Panc1 (cell line): ENCODE measurements at regions not wholly inside any gene's neighbourhood (a gene's known extent, or its start where the extent isn't known, plus 50 kb on each side); places are given as distances from the start of the nearest gene placed in this dataset.

Experiments
- ATAC-seq: fragments of 200-7000 bp; cut with Tn5 transposase; 2 replicates; pipeline ENCODE4 v1.9.1; 2020; ENCODE audit warnings: mild to moderate bottlenecking, moderate library complexity
- BruUV-seq: library from RNA; stranded (reverse); fragments of 400-500 nt; replicated peaks from 2 replicates; lab custom pipeline; 2021; lab: Mats Ljungman, UMichigan
- CTCF ChIA-PET: fragments of 300-600 bp; sonication (Branson Sonifier 250); formaldehyde crosslinking; loops from one replicate; lab custom pipeline; 2022; ENCODE audit warnings: antibody characterized with exemption; lab: Charles Lee
- POLR2A ChIA-PET: fragments of 300-600 bp; sonication (Branson Sonifier 250); formaldehyde crosslinking; loops from one replicate; lab custom pipeline; 2022; ENCODE audit warnings: antibody characterized with exemption; lab: Charles Lee
- DNase-seq: peaks from one replicate; pipeline ENCODE4 v3.0.0-alpha.2; 2010; ENCODE audit warnings: low read depth, low spot score
- H3K27ac ChIP-seq: 2 replicates; pipeline ENCODE4 v1.5.1; 2011; ENCODE audit warnings: mild to moderate bottlenecking, low read length, inconsistent platforms
- H3K27me3 ChIP-seq: fragments of 200-500 bp; sonication (Bioruptor generic); 2 replicates; pipeline ENCODE4 v1.6.0; 2014; ENCODE audit warnings: low read length, inconsistent platforms; ENCODE audit not compliant: control insufficient read depth, insufficient read depth
- H3K36me3 ChIP-seq: fragments of 200-500 bp; sonication (Bioruptor generic); 2 replicates; pipeline ENCODE4 v1.5.1; 2014; ENCODE audit warnings: inconsistent platforms, mild to moderate bottlenecking, low read length, moderate library complexity; ENCODE audit not compliant: control insufficient read depth, insufficient read depth
- H3K4me1 ChIP-seq: 2 replicates; pipeline ENCODE4 v1.5.1; 2011; ENCODE audit warnings: inconsistent platforms, mild to moderate bottlenecking, low read length, moderate library complexity; ENCODE audit not compliant: control insufficient read depth, insufficient read depth
- H3K4me3 ChIP-seq, 2 experiments: 2 replicates each; pipeline ENCODE4 v1.5.1; 2011 to 2012; ENCODE audit warnings: low read depth in 2 of 2, low read length in 2 of 2, mild to moderate bottlenecking in 2 of 2, inconsistent platforms in 1 of 2, moderate library complexity in 1 of 2
- H3K9me3 ChIP-seq: fragments of 200-500 bp; sonication (Bioruptor generic); 2 replicates; pipeline ENCODE4 v1.5.1; 2014; ENCODE audit warnings: low read depth, mild to moderate bottlenecking, inconsistent platforms, low read length, moderate library complexity; ENCODE audit not compliant: control insufficient read depth, insufficient read depth
- POLR2AphosphoS5 ChIP-seq: IDR thresholded peaks from 2 replicates; pipeline ENCODE4 v1.6.1; 2012; ENCODE audit warnings: mild to moderate bottlenecking, low read depth, low read length, moderate library complexity
- SIN3A ChIP-seq: IDR thresholded peaks from 2 replicates; pipeline ENCODE4 v1.6.1; 2012; ENCODE audit warnings: low read depth, mild to moderate bottlenecking, low read length, moderate library complexity, borderline replicate concordance; ENCODE audit not compliant: insufficient read depth
- TCF7L2 ChIP-seq: IDR thresholded peaks from 2 replicates; pipeline ENCODE4 v1.6.1; 2011; ENCODE audit warnings: mild to moderate bottlenecking, low read depth, low read length, inconsistent platforms
- in situ Hi-C: cut with HindIII; loops from 2 replicates; pipeline ENCODE4 v1.10.0; 2016; ENCODE audit warnings: low sequenced_read_pairs, low pct_unique_long_range_greater_than_20kb
- intact Hi-C: fragments of 100-400 bp; cut with micrococcal nuclease; formaldehyde crosslinking; loops from one replicate; pipeline ENCODE4 v1.10.0; 2022; ENCODE audit not compliant: unreplicated experiment
- TF ChIP-seq, protein P1 (sequence below), 2 experiments: IDR thresholded peaks; 2 replicates each; pipeline ENCODE4 v1.6.1; 2011 to 2012; ENCODE audit warnings: low read depth in 2 of 2, control low read depth in 1 of 2, low read length in 1 of 2, mild to moderate bottlenecking in 1 of 2, moderate library complexity in 1 of 2; ENCODE audit not compliant: insufficient read depth in 1 of 2
- TF ChIP-seq, protein P2 (sequence below): fragments of 450-650 bp; IDR thresholded peaks from 2 replicates; pipeline ENCODE4 v1.5.1; 2017; ENCODE audit warnings: mild to moderate bottlenecking

- H3K4me3 ChIP-seq = no peak overlapping the region
- no peaks in the 10 kb centered on the region; the same call in 1 of the 2 replicates for H3K9me3 ChIP-seq
- ATAC-seq (no peak), DNase-seq (no peak)
- BruUV-seq = no TSS peak
- no peaks in the 10 kb centered on the region for H3K4me1 ChIP-seq
- CTCF ChIA-PET = no interaction called here
- no peak overlapping the region for H3K27ac ChIP-seq
- POLR2A ChIA-PET = no interaction called here
- in situ Hi-C loops = no loop called here
- H3K36me3 ChIP-seq = no peaks in the 10 kb centered on the region
- intact Hi-C loops = no loop called here
- no peaks in the 10 kb centered on the region for H3K27me3 ChIP-seq
- TF ChIP-seq TCF7L2 = no peak
- no peak for TF ChIP-seq SIN3A
- TF ChIP-seq, protein P1, sequence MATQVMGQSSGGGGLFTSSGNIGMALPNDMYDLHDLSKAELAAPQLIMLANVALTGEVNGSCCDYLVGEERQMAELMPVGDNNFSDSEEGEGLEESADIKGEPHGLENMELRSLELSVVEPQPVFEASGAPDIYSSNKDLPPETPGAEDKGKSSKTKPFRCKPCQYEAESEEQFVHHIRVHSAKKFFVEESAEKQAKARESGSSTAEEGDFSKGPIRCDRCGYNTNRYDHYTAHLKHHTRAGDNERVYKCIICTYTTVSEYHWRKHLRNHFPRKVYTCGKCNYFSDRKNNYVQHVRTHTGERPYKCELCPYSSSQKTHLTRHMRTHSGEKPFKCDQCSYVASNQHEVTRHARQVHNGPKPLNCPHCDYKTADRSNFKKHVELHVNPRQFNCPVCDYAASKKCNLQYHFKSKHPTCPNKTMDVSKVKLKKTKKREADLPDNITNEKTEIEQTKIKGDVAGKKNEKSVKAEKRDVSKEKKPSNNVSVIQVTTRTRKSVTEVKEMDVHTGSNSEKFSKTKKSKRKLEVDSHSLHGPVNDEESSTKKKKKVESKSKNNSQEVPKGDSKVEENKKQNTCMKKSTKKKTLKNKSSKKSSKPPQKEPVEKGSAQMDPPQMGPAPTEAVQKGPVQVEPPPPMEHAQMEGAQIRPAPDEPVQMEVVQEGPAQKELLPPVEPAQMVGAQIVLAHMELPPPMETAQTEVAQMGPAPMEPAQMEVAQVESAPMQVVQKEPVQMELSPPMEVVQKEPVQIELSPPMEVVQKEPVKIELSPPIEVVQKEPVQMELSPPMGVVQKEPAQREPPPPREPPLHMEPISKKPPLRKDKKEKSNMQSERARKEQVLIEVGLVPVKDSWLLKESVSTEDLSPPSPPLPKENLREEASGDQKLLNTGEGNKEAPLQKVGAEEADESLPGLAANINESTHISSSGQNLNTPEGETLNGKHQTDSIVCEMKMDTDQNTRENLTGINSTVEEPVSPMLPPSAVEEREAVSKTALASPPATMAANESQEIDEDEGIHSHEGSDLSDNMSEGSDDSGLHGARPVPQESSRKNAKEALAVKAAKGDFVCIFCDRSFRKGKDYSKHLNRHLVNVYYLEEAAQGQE (IDR thresholded peaks at IDR 0.05; ENCODE audit: insufficient read depth in 1 of 2, low read depth in 2 of 2, low read length in 1 of 2) = no peak
These were observed 480.5 kb upstream of the ARRDC4 start for GRCh38 chr15:97479957-97480356.

DNA sequence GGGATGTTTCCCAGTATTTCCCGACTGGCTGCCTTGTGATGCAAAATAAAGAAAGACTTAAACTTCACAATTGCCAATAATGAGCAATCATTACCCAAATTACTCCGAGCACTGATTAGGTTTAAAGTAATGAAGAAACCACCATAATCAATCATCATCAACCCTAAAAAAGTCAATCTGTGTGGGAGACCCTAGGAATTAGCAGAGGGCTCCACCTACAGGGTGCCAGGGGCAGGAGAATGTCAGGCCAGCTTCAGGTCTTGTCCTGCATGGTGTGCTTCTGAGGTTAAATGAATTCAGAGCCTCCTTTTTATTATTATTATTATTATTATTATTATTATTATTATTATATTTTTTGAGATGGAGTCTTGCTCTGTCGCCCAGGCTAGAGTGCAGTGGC is 478.0 kb upstream of the ARRDC4 start:
- POLR2A ChIA-PET = no interaction called here
- no peak for ATAC-seq

More for the DNA sequence above, 478.0 kb upstream of the ARRDC4 start:
- Histone ChIP-seq H3K4me3 (no peak overlapping the region), H3K9me3 (no peaks in the 10 kb centered on the region; the same call in 1 of the 2 replicates), H3K27me3 (no peaks in the 10 kb centered on the region), H3K36me3 (no peaks in the 10 kb centered on the region), H3K4me1 (no peaks in the 10 kb centered on the region), H3K27ac (no peak overlapping the region)
- TF ChIP-seq TCF7L2 (no peak), SIN3A (no peak), POLR2AphosphoS5 (no peak)
- TF ChIP-seq, protein P1 (IDR thresholded peaks at IDR 0.05; ENCODE audit: insufficient read depth in 1 of 2, low read depth in 2 of 2, low read length in 1 of 2) = no peak
- TF ChIP-seq, protein P2, sequence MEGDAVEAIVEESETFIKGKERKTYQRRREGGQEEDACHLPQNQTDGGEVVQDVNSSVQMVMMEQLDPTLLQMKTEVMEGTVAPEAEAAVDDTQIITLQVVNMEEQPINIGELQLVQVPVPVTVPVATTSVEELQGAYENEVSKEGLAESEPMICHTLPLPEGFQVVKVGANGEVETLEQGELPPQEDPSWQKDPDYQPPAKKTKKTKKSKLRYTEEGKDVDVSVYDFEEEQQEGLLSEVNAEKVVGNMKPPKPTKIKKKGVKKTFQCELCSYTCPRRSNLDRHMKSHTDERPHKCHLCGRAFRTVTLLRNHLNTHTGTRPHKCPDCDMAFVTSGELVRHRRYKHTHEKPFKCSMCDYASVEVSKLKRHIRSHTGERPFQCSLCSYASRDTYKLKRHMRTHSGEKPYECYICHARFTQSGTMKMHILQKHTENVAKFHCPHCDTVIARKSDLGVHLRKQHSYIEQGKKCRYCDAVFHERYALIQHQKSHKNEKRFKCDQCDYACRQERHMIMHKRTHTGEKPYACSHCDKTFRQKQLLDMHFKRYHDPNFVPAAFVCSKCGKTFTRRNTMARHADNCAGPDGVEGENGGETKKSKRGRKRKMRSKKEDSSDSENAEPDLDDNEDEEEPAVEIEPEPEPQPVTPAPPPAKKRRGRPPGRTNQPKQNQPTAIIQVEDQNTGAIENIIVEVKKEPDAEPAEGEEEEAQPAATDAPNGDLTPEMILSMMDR = no peak
- in situ Hi-C loops = no loop called here
- intact Hi-C loops = no loop called here
- BruUV-seq = no TSS peak
- CTCF ChIA-PET = no interaction called here
- DNase-seq = no peak
